ENCODE measurements at regions not wholly inside any gene's neighbourhood (a gene's known extent, or its start where the extent isn't known, plus 50 kb on each side); places are given as distances from the start of the nearest gene placed in this dataset.

GRCh38 chr12:113594967-113595366 is 123.3 kb upstream of the LHX5 start:
- TF ChIP-seq, protein P1, sequence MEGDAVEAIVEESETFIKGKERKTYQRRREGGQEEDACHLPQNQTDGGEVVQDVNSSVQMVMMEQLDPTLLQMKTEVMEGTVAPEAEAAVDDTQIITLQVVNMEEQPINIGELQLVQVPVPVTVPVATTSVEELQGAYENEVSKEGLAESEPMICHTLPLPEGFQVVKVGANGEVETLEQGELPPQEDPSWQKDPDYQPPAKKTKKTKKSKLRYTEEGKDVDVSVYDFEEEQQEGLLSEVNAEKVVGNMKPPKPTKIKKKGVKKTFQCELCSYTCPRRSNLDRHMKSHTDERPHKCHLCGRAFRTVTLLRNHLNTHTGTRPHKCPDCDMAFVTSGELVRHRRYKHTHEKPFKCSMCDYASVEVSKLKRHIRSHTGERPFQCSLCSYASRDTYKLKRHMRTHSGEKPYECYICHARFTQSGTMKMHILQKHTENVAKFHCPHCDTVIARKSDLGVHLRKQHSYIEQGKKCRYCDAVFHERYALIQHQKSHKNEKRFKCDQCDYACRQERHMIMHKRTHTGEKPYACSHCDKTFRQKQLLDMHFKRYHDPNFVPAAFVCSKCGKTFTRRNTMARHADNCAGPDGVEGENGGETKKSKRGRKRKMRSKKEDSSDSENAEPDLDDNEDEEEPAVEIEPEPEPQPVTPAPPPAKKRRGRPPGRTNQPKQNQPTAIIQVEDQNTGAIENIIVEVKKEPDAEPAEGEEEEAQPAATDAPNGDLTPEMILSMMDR (IDR thresholded peaks at IDR 0.05; ENCODE audit: partially characterized antibody, unreplicated experiment), result no peak

GRCh38 chr12:113591480-113591974 is 119.9 kb upstream of the LHX5 start:
- H3K4me3 Mint-ChIP-seq (ENCODE audit: unreplicated experiment), result peak overlapping the region; percentile 81
- no peaks in the 10 kb centered on the region for H3K36me3 Mint-ChIP-seq (ENCODE audit: unreplicated experiment)
- DNase-seq, result peak; percentile 50
- H3K27me3 Mint-ChIP-seq (ENCODE audit: unreplicated experiment), result peaks cover 19% of the 10 kb centered on the region
- no peak overlapping the region for H3K27ac Mint-ChIP-seq (ENCODE audit: unreplicated experiment)
- H3K4me1 Mint-ChIP-seq (ENCODE audit: low read depth, unreplicated experiment), result no peaks in the 10 kb centered on the region
- H3K9me3 Mint-ChIP-seq (ENCODE audit: unreplicated experiment), result peaks cover 3% of the 10 kb centered on the region
- TF ChIP-seq, protein P1 (IDR thresholded peaks at IDR 0.05; ENCODE audit: partially characterized antibody, unreplicated experiment), result no peak

More at GRCh38 chr12:113594967-113595366, 123.3 kb upstream of the LHX5 start:
- Mint-ChIP-seq H3K9me3 (ENCODE audit: unreplicated experiment) (peaks cover 3% of the 10 kb centered on the region), H3K27me3 (ENCODE audit: unreplicated experiment) (peaks cover 12% of the 10 kb centered on the region), H3K27ac (ENCODE audit: unreplicated experiment) (no peak overlapping the region), H3K4me3 (ENCODE audit: unreplicated experiment) (no peak overlapping the region), H3K36me3 (ENCODE audit: unreplicated experiment) (no peaks in the 10 kb centered on the region), H3K4me1 (ENCODE audit: low read depth, unreplicated experiment) (no peaks in the 10 kb centered on the region)
- DNase-seq, result no peak

DNA sequence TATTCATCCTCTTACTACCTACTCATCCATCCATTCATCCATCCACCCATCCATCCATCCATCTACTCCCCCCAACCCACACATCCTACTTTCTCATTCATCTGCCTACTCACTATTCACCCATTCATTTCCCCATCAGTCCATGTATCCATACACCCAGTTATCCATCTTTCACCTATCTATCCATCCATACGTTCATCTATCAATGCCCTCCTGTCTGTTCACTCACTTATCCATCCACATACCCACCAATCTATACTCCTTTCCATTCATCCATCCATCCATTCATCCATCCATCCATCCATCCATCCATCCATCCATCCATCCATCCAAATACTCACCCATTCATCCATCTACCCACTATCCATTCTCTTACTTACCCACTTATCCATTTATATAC is 117.8 kb upstream of the LHX5 start:
- no peaks in the 10 kb centered on the region for H3K4me1 Mint-ChIP-seq (ENCODE audit: low read depth, unreplicated experiment)
- DNase-seq, result no peak
- TF ChIP-seq, protein P1 (IDR thresholded peaks at IDR 0.05; ENCODE audit: partially characterized antibody, unreplicated experiment), result no peak
- H3K27me3 Mint-ChIP-seq (ENCODE audit: unreplicated experiment), result peaks cover 13% of the 10 kb centered on the region
- H3K9me3 Mint-ChIP-seq (ENCODE audit: unreplicated experiment), result peaks cover 3% of the 10 kb centered on the region
- no peak overlapping the region for H3K4me3 Mint-ChIP-seq (ENCODE audit: unreplicated experiment)
- H3K27ac Mint-ChIP-seq (ENCODE audit: unreplicated experiment), result no peak overlapping the region
- no peaks in the 10 kb centered on the region for H3K36me3 Mint-ChIP-seq (ENCODE audit: unreplicated experiment)

GRCh38 chr12:113587720-113588119 is 116.0 kb upstream of the LHX5 start:
- peaks cover 3% of the 10 kb centered on the region for H3K9me3 Mint-ChIP-seq (ENCODE audit: unreplicated experiment)
- H3K4me3 Mint-ChIP-seq (ENCODE audit: unreplicated experiment), result no peak overlapping the region
- peaks cover 13% of the 10 kb centered on the region for H3K27me3 Mint-ChIP-seq (ENCODE audit: unreplicated experiment)
- H3K36me3 Mint-ChIP-seq (ENCODE audit: unreplicated experiment), result no peaks in the 10 kb centered on the region
- no peaks in the 10 kb centered on the region for H3K4me1 Mint-ChIP-seq (ENCODE audit: low read depth, unreplicated experiment)
- no peak overlapping the region for H3K27ac Mint-ChIP-seq (ENCODE audit: unreplicated experiment)
- no peak for DNase-seq
- TF ChIP-seq, protein P1 (IDR thresholded peaks at IDR 0.05; ENCODE audit: partially characterized antibody, unreplicated experiment), result no peak

- TF ChIP-seq, protein P1 (IDR thresholded peaks at IDR 0.05; ENCODE audit: partially characterized antibody, unreplicated experiment), result no peak
- no peak overlapping the region for H3K4me3 Mint-ChIP-seq (ENCODE audit: unreplicated experiment)
- no peaks in the 10 kb centered on the region for H3K36me3 Mint-ChIP-seq (ENCODE audit: unreplicated experiment)
- no peak overlapping the region for H3K27ac Mint-ChIP-seq (ENCODE audit: unreplicated experiment)
- H3K9me3 Mint-ChIP-seq (ENCODE audit: unreplicated experiment), result peaks cover 3% of the 10 kb centered on the region
- no peaks in the 10 kb centered on the region for H3K4me1 Mint-ChIP-seq (ENCODE audit: low read depth, unreplicated experiment)
- peaks cover 8% of the 10 kb centered on the region for H3K27me3 Mint-ChIP-seq (ENCODE audit: unreplicated experiment)
- DNase-seq, result no peak
Measured at GRCh38 chr12:113586461-113586860, 114.8 kb upstream of the LHX5 start.
